Activated CD8-positive, alpha-beta T cell treated with anti-CD3 and anti-CD28 coated beads for 36 hours (primary cell): ENCODE measurements at regions not wholly inside any gene's neighbourhood (a gene's known extent, or its start where the extent isn't known, plus 50 kb on each side); places are given as distances from the start of the nearest gene placed in this dataset.

Experiments used
- ATAC-seq: fragments of 200-7000 bp; cut with Tn5 transposase; one replicate; pipeline ENCODE4 v1.10.0; 2021; ENCODE audit warnings: mild to moderate bottlenecking, moderate library complexity
- CTCF ChIA-PET: fragments of 350-600 bp; sonication (Branson Sonifier 250); formaldehyde crosslinking; loops from one replicate; lab custom pipeline; 2021; ENCODE audit warnings: antibody characterized with exemption; lab: Charles Lee
- POLR2A ChIA-PET: fragments of 350-600 bp; sonication (Branson Sonifier 250); formaldehyde crosslinking; loops from one replicate; lab custom pipeline; 2021; ENCODE audit warnings: antibody characterized with exemption; lab: Charles Lee
- DNase-seq: peaks from one replicate; pipeline ENCODE4 v3.0.0-alpha.2; 2020
- H3K27ac Mint-ChIP-seq: one replicate; pipeline ENCODE4 v1.8.0; 2021; ENCODE audit warnings: mild to moderate bottlenecking, mixed read lengths
- H3K27me3 Mint-ChIP-seq: one replicate; pipeline ENCODE4 v1.8.0; 2021; ENCODE audit warnings: mixed read lengths
- H3K36me3 Mint-ChIP-seq: one replicate; pipeline ENCODE4 v1.8.0; 2021; ENCODE audit warnings: low read depth, mixed read lengths
- H3K4me1 Mint-ChIP-seq: one replicate; pipeline ENCODE4 v1.8.0; 2021; ENCODE audit warnings: low read depth, mixed read lengths
- H3K4me3 Mint-ChIP-seq: one replicate; pipeline ENCODE4 v1.8.0; 2021; ENCODE audit warnings: mild to moderate bottlenecking, moderate library complexity, mixed read lengths
- H3K9me3 Mint-ChIP-seq: one replicate; pipeline ENCODE4 v1.8.0; 2021; ENCODE audit warnings: mixed read lengths
- CTCF ChIP-seq: fragments of 200-600 bp; IDR thresholded peaks from one replicate; pipeline ENCODE4 v1.8.0; 2022; ENCODE audit warnings: antibody characterized with exemption, mild to moderate bottlenecking
- intact Hi-C: fragments of 100-400 bp; cut with micrococcal nuclease; formaldehyde crosslinking; loops from one replicate; pipeline ENCODE4 v1.10.0; 2022

GRCh38 chr16:62105244-62105643 lies 69.0 kb upstream of the CDH8 start:
- POLR2A ChIA-PET = no interaction called here
- H3K27me3 Mint-ChIP-seq = no peaks in the 10 kb centered on the region
- H3K9me3 Mint-ChIP-seq = peaks cover 9% of the 10 kb centered on the region
- TF ChIP-seq CTCF = no peak
- H3K36me3 Mint-ChIP-seq = no peaks in the 10 kb centered on the region
- no peak overlapping the region for H3K4me3 Mint-ChIP-seq
- intact Hi-C loops = no loop called here
- ATAC-seq (no peak), DNase-seq (no peak)
- CTCF ChIA-PET = no interaction called here
- no peaks in the 10 kb centered on the region for H3K4me1 Mint-ChIP-seq
- no peak overlapping the region for H3K27ac Mint-ChIP-seq

- CTCF ChIA-PET = no interaction called here
- intact Hi-C loops = no loop called here
- Mint-ChIP-seq H3K4me1 (no peaks in the 10 kb centered on the region), H3K4me3 (no peak overlapping the region), H3K9me3 (peaks cover 13% of the 10 kb centered on the region), H3K27ac (no peak overlapping the region), H3K36me3 (no peaks in the 10 kb centered on the region), H3K27me3 (no peaks in the 10 kb centered on the region)
- no peak for TF ChIP-seq CTCF
- DNase-seq = no peak
- no peak for ATAC-seq
- POLR2A ChIA-PET = no interaction called here
Observed at GRCh38 chr16:62102588-62102987, 66.3 kb upstream of the CDH8 start.

- CTCF ChIA-PET = no interaction called here
- Mint-ChIP-seq H3K27ac (no peak overlapping the region), H3K4me3 (no peak overlapping the region), H3K9me3 (peaks cover 10% of the 10 kb centered on the region), H3K36me3 (no peaks in the 10 kb centered on the region), H3K4me1 (no peaks in the 10 kb centered on the region), H3K27me3 (no peaks in the 10 kb centered on the region)
- intact Hi-C loops = no loop called here
- no peak for TF ChIP-seq CTCF
- POLR2A ChIA-PET = no interaction called here
- no peak for DNase-seq
- no peak for ATAC-seq
Observed at GRCh38 chr16:62100651-62101050, 64.4 kb upstream of the CDH8 start.

GRCh38 chr16:62089715-62090114 lies 53.5 kb upstream of the CDH8 start:
- Mint-ChIP-seq H3K27me3 (no peaks in the 10 kb centered on the region), H3K4me1 (no peaks in the 10 kb centered on the region), H3K27ac (no peak overlapping the region), H3K4me3 (no peak overlapping the region), H3K36me3 (no peaks in the 10 kb centered on the region), H3K9me3 (peaks cover 7% of the 10 kb centered on the region)
- CTCF ChIA-PET = no interaction called here
- TF ChIP-seq CTCF = no peak
- POLR2A ChIA-PET = no interaction called here
- intact Hi-C loops = no loop called here
- ATAC-seq = no peak
- DNase-seq = no peak

- no peak for TF ChIP-seq CTCF
- DNase-seq = no peak
- Mint-ChIP-seq H3K4me3 (no peak overlapping the region), H3K27ac (no peak overlapping the region), H3K4me1 (no peaks in the 10 kb centered on the region), H3K36me3 (no peaks in the 10 kb centered on the region), H3K27me3 (no peaks in the 10 kb centered on the region), H3K9me3 (peaks cover 7% of the 10 kb centered on the region)
- no peak for ATAC-seq
- ChIA-PET CTCF (no interaction called here), POLR2A (no interaction called here)
- intact Hi-C loops = no loop called here
Observed at GRCh38 chr16:62088731-62089410, 52.6 kb upstream of the CDH8 start.
